ENCODE measurements at regions not wholly inside any gene's neighbourhood (a gene's known extent, or its start where the extent isn't known, plus 50 kb on each side); places are given as distances from the start of the nearest gene placed in this dataset.
"Not testable (repeated sequence)": the region's sequence is repeated elsewhere in the genome, so short reads cannot be mapped to it uniquely, and the experiment has no call there.

DNA sequence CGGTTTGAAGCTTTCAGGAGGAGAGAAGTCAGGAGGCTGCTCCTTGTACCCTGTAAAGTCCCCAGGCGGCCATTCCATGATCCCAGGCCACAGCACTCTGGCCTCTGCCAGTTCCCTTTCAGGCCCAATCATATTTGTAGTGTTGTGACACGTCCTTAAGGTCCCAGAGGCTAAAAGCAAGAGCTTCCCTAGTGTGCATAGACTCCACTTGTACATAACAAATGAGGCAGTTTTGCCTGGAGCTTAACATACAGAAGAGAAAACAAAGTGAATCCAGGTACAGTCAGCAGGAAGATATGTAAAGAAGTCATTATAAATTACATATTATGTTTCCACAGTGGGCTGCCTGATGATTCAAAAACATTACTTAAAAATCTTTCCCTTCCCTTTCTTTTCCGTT is 81.1 kb upstream of the RPH3A start:
- intact Hi-C loops (cut with micrococcal nuclease) = no loop called here
- Mint-ChIP-seq H3K27ac (no peak overlapping the region), H3K9me3 (peaks cover 8% of the 10 kb centered on the region), H3K27me3 (peaks cover 3% of the 10 kb centered on the region), H3K4me3 (no peak overlapping the region), H3K4me1 (ENCODE audit: low read depth) (no peaks in the 10 kb centered on the region), H3K36me3 (ENCODE audit: low read depth) (no peaks in the 10 kb centered on the region)

DNA sequence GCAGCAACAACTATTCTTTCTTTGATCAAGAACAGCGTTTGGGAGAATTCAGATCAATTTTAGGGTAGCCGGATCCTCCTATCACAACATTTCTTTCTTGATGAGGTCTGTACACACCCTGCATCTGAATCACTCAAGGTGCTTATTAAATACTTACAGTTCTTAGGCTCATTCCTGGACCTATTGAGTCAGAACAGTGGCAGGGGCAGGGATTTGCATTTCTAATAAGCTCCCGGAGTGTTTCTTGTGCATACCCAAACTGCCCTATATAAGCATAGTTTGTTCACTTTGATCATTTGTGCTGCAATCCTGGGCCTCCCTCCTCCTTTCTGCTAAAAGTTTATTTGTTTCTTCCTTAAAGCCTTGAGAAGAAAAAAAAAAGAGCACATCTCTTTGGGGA is 80.5 kb upstream of the RPH3A start:
- Mint-ChIP-seq H3K4me1 (ENCODE audit: low read depth) (no peaks in the 10 kb centered on the region), H3K27ac (no peak overlapping the region)
- intact Hi-C loops (cut with micrococcal nuclease) = no loop called here

GRCh38 chr12:112711507-112711906 is 80.0 kb upstream of the RPH3A start:
- H3K4me1 Mint-ChIP-seq (ENCODE audit: low read depth) = no peaks in the 10 kb centered on the region
- intact Hi-C loops (cut with micrococcal nuclease) = no loop called here
- H3K27me3 Mint-ChIP-seq = peaks cover 2% of the 10 kb centered on the region
- H3K4me3 Mint-ChIP-seq = no peak overlapping the region
- H3K9me3 Mint-ChIP-seq = peaks cover 8% of the 10 kb centered on the region
- H3K27ac Mint-ChIP-seq = no peak overlapping the region
- no peaks in the 10 kb centered on the region for H3K36me3 Mint-ChIP-seq (ENCODE audit: low read depth)

More for the DNA sequence above, 80.5 kb upstream of the RPH3A start:
- Mint-ChIP-seq H3K9me3 (peaks cover 8% of the 10 kb centered on the region), H3K27me3 (peaks cover 3% of the 10 kb centered on the region), H3K4me3 (no peak overlapping the region), H3K36me3 (ENCODE audit: low read depth) (no peaks in the 10 kb centered on the region)

DNA sequence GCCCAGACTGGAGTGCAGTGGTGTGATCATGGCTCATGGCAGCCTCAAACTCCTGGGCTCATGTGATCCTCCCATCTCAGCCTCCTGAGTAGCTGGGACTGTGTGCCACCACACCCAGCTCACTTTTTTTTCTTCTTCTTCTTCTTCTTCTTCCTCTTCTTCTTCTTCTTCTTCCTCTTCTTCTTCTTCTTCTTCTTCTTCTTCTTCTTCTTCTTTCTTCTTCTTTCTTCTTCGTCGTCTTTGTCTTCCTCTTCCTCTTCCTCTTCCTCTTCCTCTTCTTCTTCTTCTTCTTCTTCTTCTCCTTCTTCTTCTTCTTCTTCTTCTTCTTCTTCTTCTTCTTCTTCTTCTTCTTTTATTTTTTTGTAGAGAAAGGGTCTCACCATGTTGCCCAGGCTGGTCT is 78.8 kb upstream of the RPH3A start:
- intact Hi-C loops (cut with micrococcal nuclease); H3K36me3 Mint-ChIP-seq (ENCODE audit: low read depth); H3K9me3 Mint-ChIP-seq; H3K27me3 Mint-ChIP-seq; H3K4me3 Mint-ChIP-seq; H3K27ac Mint-ChIP-seq; H3K4me1 Mint-ChIP-seq (ENCODE audit: low read depth): not testable (repeated sequence)

DNA sequence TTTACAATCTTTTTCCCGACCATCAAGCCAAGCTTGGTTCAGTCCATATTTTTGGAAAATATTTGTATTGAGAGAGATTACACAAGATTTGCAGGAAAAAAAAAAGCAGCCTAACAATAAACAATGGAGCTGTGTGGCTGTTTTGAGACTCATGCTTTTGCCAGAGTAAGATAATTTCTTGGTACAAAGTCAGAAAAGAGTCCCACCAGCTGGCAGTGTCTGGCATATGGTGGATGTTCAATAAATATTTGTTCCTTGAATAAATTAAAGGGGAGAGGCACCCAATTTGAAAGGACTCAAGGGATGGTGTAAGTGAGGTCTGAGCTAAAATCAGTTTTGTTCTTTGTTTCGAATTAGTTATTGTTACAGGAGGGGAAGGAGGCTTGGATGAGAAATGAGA is 78.1 kb upstream of the RPH3A start:
- Mint-ChIP-seq H3K27me3 (peaks cover 2% of the 10 kb centered on the region), H3K4me3 (no peak overlapping the region), H3K4me1 (ENCODE audit: low read depth) (no peaks in the 10 kb centered on the region), H3K27ac (no peak overlapping the region), H3K9me3 (peaks cover 8% of the 10 kb centered on the region), H3K36me3 (ENCODE audit: low read depth) (no peaks in the 10 kb centered on the region)
- intact Hi-C loops (cut with micrococcal nuclease) = no loop called here

GRCh38 chr12:112714166-112714710 is 77.3 kb upstream of the RPH3A start:
- Mint-ChIP-seq H3K27ac (no peak overlapping the region), H3K36me3 (ENCODE audit: low read depth) (no peaks in the 10 kb centered on the region), H3K4me1 (ENCODE audit: low read depth) (no peaks in the 10 kb centered on the region), H3K9me3 (peaks cover 8% of the 10 kb centered on the region), H3K27me3 (peaks cover 2% of the 10 kb centered on the region), H3K4me3 (no peak overlapping the region)
- intact Hi-C loops (cut with micrococcal nuclease) = no loop called here

DNA sequence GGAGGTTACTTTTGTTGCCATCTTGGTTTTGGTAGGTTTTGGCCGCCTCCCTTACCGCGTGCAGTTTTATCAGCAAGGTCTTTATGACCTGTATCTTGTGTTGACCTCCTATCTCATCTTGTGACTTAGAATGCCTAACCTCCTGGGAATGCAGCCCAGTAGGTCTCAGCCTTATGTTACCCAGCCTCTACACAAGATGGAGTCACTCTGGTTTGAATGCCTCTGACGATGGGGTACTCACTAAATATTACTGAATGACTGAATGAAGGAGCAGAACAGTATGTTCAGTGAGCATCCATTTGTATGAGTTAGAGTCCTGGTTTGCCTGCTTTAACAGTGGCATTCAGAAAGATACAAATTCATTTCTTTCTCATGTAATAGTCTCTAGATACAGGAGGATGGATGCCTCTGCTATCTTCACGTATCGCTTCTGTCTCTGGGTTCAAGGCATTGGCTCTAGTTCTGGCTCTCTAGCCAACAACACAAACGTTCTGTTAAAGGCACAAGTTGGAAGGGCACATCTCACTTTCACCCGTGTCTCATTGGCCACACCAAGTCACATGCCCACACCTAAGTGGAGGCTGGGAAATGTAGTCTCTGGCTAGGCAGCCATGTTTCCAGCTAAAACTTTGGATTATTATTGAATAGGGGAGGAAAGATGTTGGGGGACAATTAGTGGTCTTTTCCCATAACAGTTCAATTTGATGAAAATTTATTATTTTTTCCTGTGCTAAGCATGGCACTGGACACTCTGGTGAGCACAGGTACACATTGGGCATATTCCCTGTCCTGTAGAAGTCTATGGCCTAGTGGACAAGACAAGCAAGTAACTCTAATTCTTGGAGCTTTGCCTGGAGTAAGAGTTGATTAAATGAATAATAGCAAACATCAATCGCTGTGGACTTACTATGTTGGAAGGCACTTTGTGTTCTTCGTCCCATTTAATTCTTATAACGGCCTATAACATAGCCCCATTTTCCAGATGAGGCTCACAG is 75.2 kb upstream of the RPH3A start:
- Mint-ChIP-seq H3K4me3 (no peak overlapping the region), H3K27me3 (peaks cover 2% of the 10 kb centered on the region)

DNA sequence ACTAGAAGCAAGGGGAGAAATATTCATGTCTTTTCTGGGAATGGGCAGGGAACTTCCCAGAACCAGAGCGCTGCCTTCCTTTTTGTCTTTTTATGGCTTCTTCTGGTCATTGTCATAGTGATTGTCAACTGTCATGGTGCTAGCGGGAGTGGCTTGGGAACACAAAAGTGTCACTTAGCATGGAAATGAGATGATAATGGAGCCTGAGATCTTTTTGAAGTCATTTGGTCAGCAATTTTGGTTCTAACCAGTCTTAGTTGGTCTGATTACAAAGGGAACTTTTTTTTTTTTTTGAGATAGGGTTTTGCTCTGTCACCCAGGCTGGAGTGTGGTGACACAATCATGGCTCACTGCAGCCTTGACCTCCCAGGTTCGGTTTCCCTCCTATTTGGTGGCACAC is 62.7 kb upstream of the RPH3A start:
- Mint-ChIP-seq H3K36me3 (ENCODE audit: low read depth) (no peaks in the 10 kb centered on the region), H3K27me3 (peaks cover 1% of the 10 kb centered on the region), H3K4me3 (no peak overlapping the region), H3K4me1 (ENCODE audit: low read depth) (no peaks in the 10 kb centered on the region), H3K9me3 (no peaks in the 10 kb centered on the region), H3K27ac (no peak overlapping the region)
- intact Hi-C loops (cut with micrococcal nuclease) = no loop called here

More for the DNA sequence above, 75.2 kb upstream of the RPH3A start:
- Mint-ChIP-seq H3K4me1 (ENCODE audit: low read depth) (no peaks in the 10 kb centered on the region), H3K27ac (no peak overlapping the region), H3K9me3 (peaks cover 8% of the 10 kb centered on the region), H3K36me3 (ENCODE audit: low read depth) (no peaks in the 10 kb centered on the region)
- intact Hi-C loops (cut with micrococcal nuclease) = no loop called here

- Mint-ChIP-seq H3K4me3 (no peak overlapping the region), H3K27me3 (peaks cover 8% of the 10 kb centered on the region), H3K36me3 (ENCODE audit: low read depth) (no peaks in the 10 kb centered on the region), H3K27ac (no peak overlapping the region), H3K4me1 (ENCODE audit: low read depth) (no peaks in the 10 kb centered on the region), H3K9me3 (no peaks in the 10 kb centered on the region)
- intact Hi-C loops (cut with micrococcal nuclease) = no loop called here
Observed at GRCh38 chr12:112734859-112735695, 56.5 kb upstream of the RPH3A start.

GRCh38 chr12:112738531-112738930 is 53.0 kb upstream of the RPH3A start:
- H3K27me3 Mint-ChIP-seq = peaks cover 24% of the 10 kb centered on the region
- H3K4me1 Mint-ChIP-seq (ENCODE audit: low read depth) = no peaks in the 10 kb centered on the region
- no peak overlapping the region for H3K27ac Mint-ChIP-seq
- intact Hi-C loops (cut with micrococcal nuclease) = no loop called here
- H3K9me3 Mint-ChIP-seq = no peaks in the 10 kb centered on the region
- no peak overlapping the region for H3K4me3 Mint-ChIP-seq
- no peaks in the 10 kb centered on the region for H3K36me3 Mint-ChIP-seq (ENCODE audit: low read depth)

GRCh38 chr12:112740387-112740934 is 51.1 kb upstream of the RPH3A start:
- intact Hi-C loops (cut with micrococcal nuclease) = no loop called here
- H3K27me3 Mint-ChIP-seq = peaks cover 26% of the 10 kb centered on the region

DNA sequence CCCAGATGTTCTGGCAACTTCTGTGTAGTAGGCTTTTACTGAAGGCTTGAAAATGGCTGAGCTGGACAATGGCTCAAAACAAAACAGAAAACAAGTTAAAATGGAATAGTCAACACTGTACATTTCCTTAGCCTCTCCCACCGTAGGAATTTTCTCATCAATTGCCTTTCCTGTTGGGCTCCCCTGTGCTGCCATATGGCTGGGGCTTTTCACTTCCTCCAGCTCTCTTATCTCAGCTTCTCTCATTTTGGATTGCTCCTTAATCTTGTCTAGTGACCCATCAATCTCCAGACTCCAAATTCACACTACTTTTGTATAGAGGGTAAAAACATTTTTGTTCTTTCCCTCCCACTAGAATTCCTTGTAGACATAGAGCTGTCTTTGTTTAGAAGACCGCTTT is 50.4 kb upstream of the RPH3A start:
- H3K4me1 Mint-ChIP-seq (ENCODE audit: low read depth) = no peaks in the 10 kb centered on the region
- H3K27me3 Mint-ChIP-seq = peaks cover 25% of the 10 kb centered on the region
- H3K36me3 Mint-ChIP-seq (ENCODE audit: low read depth) = no peaks in the 10 kb centered on the region
- no peaks in the 10 kb centered on the region for H3K9me3 Mint-ChIP-seq
- intact Hi-C loops (cut with micrococcal nuclease) = no loop called here
- no peak overlapping the region for H3K4me3 Mint-ChIP-seq
- no peak overlapping the region for H3K27ac Mint-ChIP-seq

More at GRCh38 chr12:112740387-112740934, 51.1 kb upstream of the RPH3A start:
- Mint-ChIP-seq H3K4me3 (no peak overlapping the region), H3K27ac (no peak overlapping the region), H3K36me3 (ENCODE audit: low read depth) (no peaks in the 10 kb centered on the region), H3K4me1 (ENCODE audit: low read depth) (no peaks in the 10 kb centered on the region), H3K9me3 (no peaks in the 10 kb centered on the region)

All from dendritic cell treated with granulocyte-macrophage colony-stimulating factor and Interleukin-4, amounts not matched to agents 40 ng/mL and 50 ng/mL, for 4 days (primary cell).